Suprapubic skin (tissue), 4 donors: ENCODE measurements at regions not wholly inside any gene's neighbourhood (a gene's known extent, or its start where the extent isn't known, plus 50 kb on each side); places are given as distances from the start of the nearest gene placed in this dataset.

Experiments
- DNase-seq, 2 donors: peaks; one replicate each; pipeline ENCODE4 v3.0.0-alpha.2; 2019; ENCODE audit warnings: low spot score in 2 of 2
- H3K27ac ChIP-seq: fragments of 200-600 bp; sonication (generic); one replicate; pipeline ENCODE4 v1.5.1; 2019
- H3K27me3 ChIP-seq: fragments of 200-600 bp; sonication (generic); one replicate; pipeline ENCODE4 v1.5.1; 2019
- H3K36me3 ChIP-seq: fragments of 200-600 bp; sonication (generic); one replicate; pipeline ENCODE4 v1.5.1; 2019
- H3K4me1 ChIP-seq: fragments of 200-600 bp; sonication (generic); one replicate; pipeline ENCODE4 v1.5.1; 2019
- H3K4me3 ChIP-seq: fragments of 200-600 bp; sonication (generic); one replicate; pipeline ENCODE4 v1.5.1; 2019; ENCODE audit warnings: mild to moderate bottlenecking
- H3K9me3 ChIP-seq: fragments of 200-600 bp; sonication (generic); one replicate; pipeline ENCODE4 v1.5.1; 2019
- CTCF ChIP-seq, 2 donors: fragments of 200-600 bp in 1 of 2; fragments of 450-650 bp in 1 of 2; sonication (generic) in 1 of 2; IDR thresholded peaks; one replicate each; pipeline ENCODE4 v1.5.1; 2016 to 2019; ENCODE audit warnings: antibody characterized with exemption in 2 of 2, mild to moderate bottlenecking in 1 of 2, moderate library complexity in 1 of 2
- EP300 ChIP-seq: sonication (generic); formaldehyde crosslinking; IDR thresholded peaks from one replicate; pipeline ENCODE4 v1.6.1; 2017; ENCODE audit warnings: antibody characterized with exemption
- POLR2A ChIP-seq, 2 donors: fragments of 450-650 bp; IDR thresholded peaks; one replicate each; pipeline ENCODE4 v1.6.1; 2017; ENCODE audit warnings: antibody characterized with exemption in 2 of 2, mild to moderate bottlenecking in 2 of 2, moderate library complexity in 2 of 2
- POLR2AphosphoS5 ChIP-seq, 3 donors: sonication (generic); formaldehyde crosslinking; IDR thresholded peaks; one replicate each; pipeline ENCODE4 v1.6.1; 2017; ENCODE audit warnings: antibody characterized with exemption in 3 of 3
- WGBS: methylation state at CpG from one replicate; pipeline ENCODE4 v1.1.5; 2018; 5-methylcytosine and 5-hydroxymethylcytosine counted together

- Histone ChIP-seq H3K36me3 (no peaks in the 10 kb centered on the region), H3K4me3 (no peak overlapping the region), H3K27ac (no peak overlapping the region), H3K4me1 (no peaks in the 10 kb centered on the region), H3K27me3 (no peaks in the 10 kb centered on the region), H3K9me3 (no peaks in the 10 kb centered on the region)
- TF ChIP-seq POLR2AphosphoS5 (IDR thresholded peaks at IDR 0.05): no peak
- no peak for TF ChIP-seq POLR2A (IDR thresholded peaks at IDR 0.05)
- TF ChIP-seq EP300: no peak
- no peak for TF ChIP-seq CTCF (IDR thresholded peaks at IDR 0.05)
- 10% methylated on average over 2 of the region's 2 CpGs for WGBS
- no peak for DNase-seq
Measured at GRCh38 chr18:73462092-73462491, 594.3 kb upstream of the NETO1 start.

GRCh38 chr18:73461780-73462059 lies 593.9 kb upstream of the NETO1 start:
- 70% methylated on average over 1 of the region's 1 CpG for WGBS
- TF ChIP-seq POLR2AphosphoS5 (IDR thresholded peaks at IDR 0.05) (no peak), POLR2A (IDR thresholded peaks at IDR 0.05) (no peak), CTCF (IDR thresholded peaks at IDR 0.05) (no peak), EP300 (no peak)
- Histone ChIP-seq H3K9me3 (no peaks in the 10 kb centered on the region), H3K27ac (no peak overlapping the region), H3K4me3 (no peak overlapping the region), H3K4me1 (no peaks in the 10 kb centered on the region), H3K36me3 (no peaks in the 10 kb centered on the region), H3K27me3 (no peaks in the 10 kb centered on the region)
- DNase-seq: no peak

GRCh38 chr18:73461038-73461779 lies 593.4 kb upstream of the NETO1 start:
- no peak overlapping the region for H3K27ac ChIP-seq
- WGBS: 61% methylated on average over 12 of the region's 12 CpGs
- no peak for DNase-seq
- H3K9me3 ChIP-seq: no peaks in the 10 kb centered on the region
- TF ChIP-seq EP300: no peak
- TF ChIP-seq POLR2A (IDR thresholded peaks at IDR 0.05): no peak
- no peak for TF ChIP-seq CTCF (IDR thresholded peaks at IDR 0.05)
- no peak for TF ChIP-seq POLR2AphosphoS5 (IDR thresholded peaks at IDR 0.05)
- H3K4me3 ChIP-seq: no peak overlapping the region
- H3K36me3 ChIP-seq: no peaks in the 10 kb centered on the region
- no peaks in the 10 kb centered on the region for H3K27me3 ChIP-seq
- H3K4me1 ChIP-seq: no peaks in the 10 kb centered on the region

GRCh38 chr18:73458186-73458964 lies 590.6 kb upstream of the NETO1 start:
- DNase-seq: no peak
- 43% methylated on average over 6 of the region's 6 CpGs for WGBS
- no peaks in the 10 kb centered on the region for H3K4me1 ChIP-seq
- H3K27me3 ChIP-seq: no peaks in the 10 kb centered on the region
- no peaks in the 10 kb centered on the region for H3K36me3 ChIP-seq
- no peak for TF ChIP-seq POLR2A (IDR thresholded peaks at IDR 0.05)
- no peak for TF ChIP-seq POLR2AphosphoS5 (IDR thresholded peaks at IDR 0.05)
- TF ChIP-seq EP300: no peak
- no peak for TF ChIP-seq CTCF (IDR thresholded peaks at IDR 0.05)
- H3K9me3 ChIP-seq: no peaks in the 10 kb centered on the region
- H3K4me3 ChIP-seq: no peak overlapping the region
- H3K27ac ChIP-seq: no peak overlapping the region

GRCh38 chr18:73456643-73457042 lies 588.9 kb upstream of the NETO1 start:
- no peaks in the 10 kb centered on the region for H3K9me3 ChIP-seq
- H3K27me3 ChIP-seq: no peaks in the 10 kb centered on the region
- no peak overlapping the region for H3K27ac ChIP-seq
- no peak for DNase-seq
- no peak for TF ChIP-seq POLR2A (IDR thresholded peaks at IDR 0.05)
- no peak for TF ChIP-seq POLR2AphosphoS5 (IDR thresholded peaks at IDR 0.05)
- TF ChIP-seq EP300: no peak
- TF ChIP-seq CTCF (IDR thresholded peaks at IDR 0.05): no peak
- WGBS: 85% methylated on average over 3 of the region's 3 CpGs
- no peaks in the 10 kb centered on the region for H3K36me3 ChIP-seq
- no peaks in the 10 kb centered on the region for H3K4me1 ChIP-seq
- no peak overlapping the region for H3K4me3 ChIP-seq
